Transverse colon (tissue), 3 donors: ENCODE measurements at regions not wholly inside any gene's neighbourhood (a gene's known extent, or its start where the extent isn't known, plus 50 kb on each side); places are given as distances from the start of the nearest gene placed in this dataset.

Source experiments
- CTCF ChIP-seq, 5 experiments: fragments of 200-600 bp in 3 of 5; fragments of 450-650 bp in 2 of 5; sonication (generic) in 3 of 5; IDR thresholded peaks; 1 replicate in 2 of 5; 2 replicates in 3 of 5; pipeline ENCODE4 v1.5.1; 2016 to 2017; ENCODE audit warnings: antibody characterized with exemption in 5 of 5, inconsistent platforms in 3 of 5, mild to moderate bottlenecking in 2 of 5, moderate library complexity in 1 of 5
- POLR2A ChIP-seq: fragments of 450-650 bp; IDR thresholded peaks from one replicate; pipeline ENCODE4 v1.6.1; 2016; ENCODE audit warnings: antibody characterized with exemption, mild to moderate bottlenecking, moderate library complexity

- TF ChIP-seq CTCF (IDR thresholded peaks at IDR 0.05) (no peak), POLR2A (no peak)
These were observed 804.5 kb upstream of the SOX9 start for GRCh38 chr17:71316176-71316897.
